Hepatocyte (in vitro differentiated cells): ENCODE measurements at regions not wholly inside any gene's neighbourhood (a gene's known extent, or its start where the extent isn't known, plus 50 kb on each side); places are given as distances from the start of the nearest gene placed in this dataset.

Source experiments
- CTCF ChIP-seq: fragments of 200-600 bp; sonication (generic); IDR thresholded peaks from 2 replicates; pipeline ENCODE4 v1.5.1; 2016; ENCODE audit warnings: antibody characterized with exemption, mild to moderate bottlenecking; ENCODE audit not compliant: poor library complexity
- EZH2phosphoT487 ChIP-seq: fragments of 200-600 bp; sonication (generic); IDR thresholded peaks from one replicate; pipeline ENCODE4 v1.6.1; 2018; ENCODE audit warnings: antibody characterized with exemption, mild to moderate bottlenecking, low read depth, moderate library complexity; ENCODE audit not compliant: unreplicated experiment, severe bottlenecking

GRCh38 chr12:46887870-46888269, 62.1 kb upstream of the SLC38A4 start:
- TF ChIP-seq CTCF, result no peak
- no peak for TF ChIP-seq EZH2phosphoT487
